GM12892 (cell line): ENCODE measurements at regions not wholly inside any gene's neighbourhood (a gene's known extent, or its start where the extent isn't known, plus 50 kb on each side); places are given as distances from the start of the nearest gene placed in this dataset.

Experiments used
- POLR2A ChIP-seq: IDR thresholded peaks from 2 replicates; pipeline ENCODE4 v1.6.1; 2011; ENCODE audit warnings: low read depth, low read length, control low read depth
- POLR2AphosphoS5 ChIP-seq: IDR thresholded peaks from 2 replicates; pipeline ENCODE4 v1.6.1; 2011; ENCODE audit warnings: low read depth, low read length, control low read depth
- TAF1 ChIP-seq: IDR thresholded peaks from 2 replicates; pipeline ENCODE4 v1.6.1; 2011; ENCODE audit warnings: low read depth, mild to moderate bottlenecking, control low read depth, low read length, borderline replicate concordance

DNA sequence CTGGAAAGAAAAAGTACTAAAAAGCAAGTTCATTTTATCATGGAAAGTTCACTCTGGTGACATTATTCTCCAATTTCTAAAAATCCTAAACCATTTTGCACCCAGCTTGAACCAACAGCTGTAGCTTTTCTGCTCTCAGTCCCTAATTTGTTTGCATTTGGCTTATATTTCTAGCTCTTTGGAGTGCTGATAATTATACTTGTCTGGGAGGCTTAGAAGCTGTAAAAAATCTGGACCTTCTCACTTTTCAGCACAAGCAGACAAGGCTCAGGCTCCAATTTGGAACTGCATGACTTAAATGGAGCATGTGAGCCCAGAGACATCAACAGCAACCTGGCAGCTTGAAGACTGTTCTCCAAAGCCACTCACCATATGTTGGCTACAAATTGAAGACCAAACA is 170.9 kb upstream of the PCDH18 start:
- TF ChIP-seq POLR2A: no peak
- no peak for TF ChIP-seq TAF1
- TF ChIP-seq POLR2AphosphoS5: no peak
